Lung (tissue), 11 donors: ENCODE measurements at regions not wholly inside any gene's neighbourhood (a gene's known extent, or its start where the extent isn't known, plus 50 kb on each side); places are given as distances from the start of the nearest gene placed in this dataset.

Experiments used
- ATAC-seq: fragments of 200-7000 bp; cut with Tn5 transposase; one replicate; pipeline ENCODE4 v1.9.1; 2020; ENCODE audit warnings: moderate number of reproducible peaks; ENCODE audit not compliant: insufficient read depth, low FRiP score
- DNase-seq, 3 donors: peaks; one replicate each; pipeline ENCODE4 v3.0.0-alpha.2; 2013 to 2017
- H3K27ac ChIP-seq, 2 donors: one replicate each; pipeline ENCODE4 v1.5.1; 2013; ENCODE audit warnings: mild to moderate bottlenecking in 2 of 2, moderate library complexity in 2 of 2, control low read depth in 1 of 2, inconsistent platforms in 1 of 2, low read depth in 1 of 2, low read length in 1 of 2
- H3K27me3 ChIP-seq, 3 donors: one replicate each; pipeline ENCODE4 v1.5.1; 2013; ENCODE audit warnings: low read length in 2 of 3; ENCODE audit not compliant: control insufficient read depth in 3 of 3, insufficient read depth in 3 of 3
- H3K36me3 ChIP-seq, 4 donors: one replicate each; pipeline ENCODE4 v1.5.1; 2013; ENCODE audit warnings: low read length in 4 of 4, mild to moderate bottlenecking in 1 of 4, moderate library complexity in 1 of 4; ENCODE audit not compliant: control insufficient read depth in 4 of 4, insufficient read depth in 4 of 4
- H3K4me1 ChIP-seq, 5 donors: one replicate each; pipeline ENCODE4 v1.5.1; 2013; ENCODE audit warnings: low read length in 5 of 5, mild to moderate bottlenecking in 2 of 5, moderate library complexity in 1 of 5; ENCODE audit not compliant: control insufficient read depth in 5 of 5, insufficient read depth in 5 of 5
- H3K4me3 ChIP-seq: one replicate; pipeline ENCODE4 v1.5.1; 2013; ENCODE audit warnings: mild to moderate bottlenecking, control low read depth, moderate library complexity
- H3K9ac ChIP-seq, 2 donors: one replicate each; pipeline ENCODE4 v1.5.1; 2013; ENCODE audit warnings: low read length in 2 of 2, control low read depth in 1 of 2; ENCODE audit not compliant: insufficient read depth in 1 of 2
- H3K9me3 ChIP-seq, 4 donors: one replicate each; pipeline ENCODE4 v1.5.1; 2013; ENCODE audit warnings: low read length in 3 of 4, mild to moderate bottlenecking in 1 of 4, moderate library complexity in 1 of 4; ENCODE audit not compliant: control insufficient read depth in 4 of 4, insufficient read depth in 3 of 4
- CTCF ChIP-seq: IDR thresholded peaks from 2 replicates; pipeline ENCODE4 v1.5.1; 2012; ENCODE audit warnings: mild to moderate bottlenecking; ENCODE audit errors: control extremely low read depth, extremely low read depth
- WGBS, 2 donors: extraction: QIAGEN DNeasy Blood & Tissue Kit; methylation state at CpG; one replicate each; pipeline ENCODE4 v1.1.7; 2013; 5-methylcytosine and 5-hydroxymethylcytosine counted together
- donor health status: control.
- donor health status: control.
- donor health status: Bipolar disorder and iron deficiency.
- donor health status: healthy.
- donor health status: DM: yes; HTN: yes; CAD: no.

GRCh38 chr11:112727341-112727841 is 233.8 kb upstream of the NCAM1 start:
- no peak overlapping the region for H3K4me3 ChIP-seq
- H3K9ac ChIP-seq: no peak overlapping the region
- no peak for ATAC-seq
- peaks cover 0 to 8% (median 0%) of the 10 kb centered on the region in 3 donors for H3K27me3 ChIP-seq
- TF ChIP-seq CTCF: no peak
- H3K27ac ChIP-seq: no peak overlapping the region
- DNase-seq: no peak
- WGBS, 2 donors: 46% methylated on average over 3 of the region's 3 CpGs
- H3K9me3 ChIP-seq: peaks cover 0 to 4% (median 0%) of the 10 kb centered on the region in 4 donors
- no peaks in the 10 kb centered on the region for H3K4me1 ChIP-seq
- H3K36me3 ChIP-seq: no peaks in the 10 kb centered on the region

GRCh38 chr11:112728288-112728687 is 232.9 kb upstream of the NCAM1 start:
- no peak for DNase-seq

GRCh38 chr11:112728716-112729115 is 232.5 kb upstream of the NCAM1 start:
- WGBS, 2 donors: 84% methylated on average over 4 of the region's 4 CpGs
- Histone ChIP-seq H3K4me1 (no peaks in the 10 kb centered on the region), H3K9me3 (peaks cover 0 to 4% (median 0%) of the 10 kb centered on the region in 4 donors), H3K9ac (no peak overlapping the region), H3K4me3 (no peak overlapping the region), H3K36me3 (no peaks in the 10 kb centered on the region), H3K27ac (no peak overlapping the region), H3K27me3 (peaks cover 0 to 8% (median 0%) of the 10 kb centered on the region in 3 donors)
- no peak for TF ChIP-seq CTCF
- DNase-seq: no peak
- ATAC-seq: no peak

More at GRCh38 chr11:112728288-112728687, 232.9 kb upstream of the NCAM1 start:
- Histone ChIP-seq H3K36me3 (no peaks in the 10 kb centered on the region), H3K4me1 (no peaks in the 10 kb centered on the region), H3K4me3 (no peak overlapping the region), H3K27me3 (peaks cover 0 to 8% (median 0%) of the 10 kb centered on the region in 3 donors), H3K9ac (no peak overlapping the region), H3K9me3 (peaks cover 0 to 4% (median 0%) of the 10 kb centered on the region in 4 donors), H3K27ac (no peak overlapping the region)
- no peak for ATAC-seq
- 81 to 86% methylated on average over 2 of the region's 2 CpGs for WGBS, 2 donors
- TF ChIP-seq CTCF: no peak

DNA sequence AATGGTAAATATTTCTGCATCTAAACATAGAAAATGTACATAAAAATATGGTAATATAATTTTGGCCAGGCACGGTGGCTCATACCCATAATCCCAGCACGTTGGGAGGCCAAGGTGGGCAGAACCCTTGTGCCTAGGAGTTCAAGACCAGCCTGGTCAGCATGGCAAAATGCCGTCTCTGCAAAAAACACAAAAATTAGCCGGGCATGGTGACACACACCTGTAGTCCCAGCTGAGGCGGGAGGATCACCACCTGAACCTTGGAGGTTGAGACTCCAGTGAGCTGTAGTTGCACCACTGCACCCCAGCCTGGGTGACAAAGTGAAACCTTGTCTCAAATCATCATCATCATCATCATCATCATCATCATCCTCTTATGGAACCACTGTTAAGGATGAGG is 230.6 kb upstream of the NCAM1 start:
- no peak for TF ChIP-seq CTCF

More for the DNA sequence above, 230.6 kb upstream of the NCAM1 start:
- Histone ChIP-seq H3K9me3 (peaks cover 0 to 3% (median 0%) of the 10 kb centered on the region in 4 donors), H3K9ac (no peak overlapping the region), H3K36me3 (no peaks in the 10 kb centered on the region), H3K4me3 (no peak overlapping the region), H3K27ac (no peak overlapping the region), H3K4me1 (no peaks in the 10 kb centered on the region), H3K27me3 (peaks cover 0 to 8% (median 0%) of the 10 kb centered on the region in 3 donors)
- WGBS, 2 donors: 39 to 52% methylated on average over 5 of the region's 5 CpGs
- DNase-seq: no peak
- no peak for ATAC-seq
